Suprapubic skin (tissue), 4 donors: ENCODE measurements at regions not wholly inside any gene's neighbourhood (a gene's known extent, or its start where the extent isn't known, plus 50 kb on each side); places are given as distances from the start of the nearest gene placed in this dataset.
"Not testable (repeated sequence)": the region's sequence is repeated elsewhere in the genome, so short reads cannot be mapped to it uniquely, and the experiment has no call there.

Experiments used
- DNase-seq, 2 donors: peaks; one replicate each; pipeline ENCODE4 v3.0.0-alpha.2; 2019; ENCODE audit warnings: low spot score in 2 of 2
- H3K27ac ChIP-seq: fragments of 200-600 bp; sonication (generic); one replicate; pipeline ENCODE4 v1.5.1; 2019
- H3K27me3 ChIP-seq: fragments of 200-600 bp; sonication (generic); one replicate; pipeline ENCODE4 v1.5.1; 2019
- H3K36me3 ChIP-seq: fragments of 200-600 bp; sonication (generic); one replicate; pipeline ENCODE4 v1.5.1; 2019
- H3K4me1 ChIP-seq: fragments of 200-600 bp; sonication (generic); one replicate; pipeline ENCODE4 v1.5.1; 2019
- H3K4me3 ChIP-seq: fragments of 200-600 bp; sonication (generic); one replicate; pipeline ENCODE4 v1.5.1; 2019; ENCODE audit warnings: mild to moderate bottlenecking
- H3K9me3 ChIP-seq: fragments of 200-600 bp; sonication (generic); one replicate; pipeline ENCODE4 v1.5.1; 2019
- CTCF ChIP-seq, 2 donors: fragments of 200-600 bp in 1 of 2; fragments of 450-650 bp in 1 of 2; sonication (generic) in 1 of 2; IDR thresholded peaks; one replicate each; pipeline ENCODE4 v1.5.1; 2016 to 2019; ENCODE audit warnings: antibody characterized with exemption in 2 of 2, mild to moderate bottlenecking in 1 of 2, moderate library complexity in 1 of 2
- EP300 ChIP-seq: sonication (generic); formaldehyde crosslinking; IDR thresholded peaks from one replicate; pipeline ENCODE4 v1.6.1; 2017; ENCODE audit warnings: antibody characterized with exemption
- POLR2A ChIP-seq, 2 donors: fragments of 450-650 bp; IDR thresholded peaks; one replicate each; pipeline ENCODE4 v1.6.1; 2017; ENCODE audit warnings: antibody characterized with exemption in 2 of 2, mild to moderate bottlenecking in 2 of 2, moderate library complexity in 2 of 2
- POLR2AphosphoS5 ChIP-seq, 3 donors: sonication (generic); formaldehyde crosslinking; IDR thresholded peaks; one replicate each; pipeline ENCODE4 v1.6.1; 2017; ENCODE audit warnings: antibody characterized with exemption in 3 of 3
- WGBS: methylation state at CpG from one replicate; pipeline ENCODE4 v1.1.5; 2018; 5-methylcytosine and 5-hydroxymethylcytosine counted together

GRCh38 chr12:126268222-126268621 is 1203.0 kb downstream of the AACS start:
- H3K27me3 ChIP-seq = no peaks in the 10 kb centered on the region
- TF ChIP-seq POLR2A (IDR thresholded peaks at IDR 0.05) = no peak
- TF ChIP-seq CTCF (IDR thresholded peaks at IDR 0.05) = no peak
- TF ChIP-seq POLR2AphosphoS5 (IDR thresholded peaks at IDR 0.05) = no peak
- no peak for TF ChIP-seq EP300
- no peaks in the 10 kb centered on the region for H3K4me1 ChIP-seq
- WGBS = 87% methylated on average over 4 of the region's 4 CpGs
- no peak for DNase-seq
- no peaks in the 10 kb centered on the region for H3K36me3 ChIP-seq
- no peak overlapping the region for H3K27ac ChIP-seq
- no peaks in the 10 kb centered on the region for H3K9me3 ChIP-seq
- H3K4me3 ChIP-seq = no peak overlapping the region

- Histone ChIP-seq H3K36me3 (no peaks in the 10 kb centered on the region), H3K4me3 (no peak overlapping the region), H3K4me1 (no peaks in the 10 kb centered on the region), H3K27me3 (no peaks in the 10 kb centered on the region), H3K27ac (no peak overlapping the region), H3K9me3 (no peaks in the 10 kb centered on the region)
- no peak for TF ChIP-seq CTCF (IDR thresholded peaks at IDR 0.05)
- 63% methylated on average over 3 of the region's 3 CpGs for WGBS
- DNase-seq = no peak
Measured at GRCh38 chr12:126271159-126271558, 1205.9 kb downstream of the AACS start.

- 72% methylated on average over 4 of the region's 4 CpGs for WGBS
- Histone ChIP-seq H3K27ac (no peak overlapping the region), H3K27me3 (no peaks in the 10 kb centered on the region), H3K4me3 (no peak overlapping the region), H3K4me1 (no peaks in the 10 kb centered on the region), H3K9me3 (no peaks in the 10 kb centered on the region), H3K36me3 (no peaks in the 10 kb centered on the region)
- TF ChIP-seq EP300 = no peak
- no peak for DNase-seq
Measured at GRCh38 chr12:126282691-126283090, 1217.5 kb downstream of the AACS start.

- no peak for DNase-seq
- no peak overlapping the region for H3K27ac ChIP-seq
- WGBS = 75% methylated on average over 1 of the region's 1 CpG
- H3K4me1 ChIP-seq = no peaks in the 10 kb centered on the region
- H3K4me3 ChIP-seq = no peak overlapping the region
- peaks cover 3% of the 10 kb centered on the region for H3K9me3 ChIP-seq
- no peaks in the 10 kb centered on the region for H3K27me3 ChIP-seq
- no peak for TF ChIP-seq POLR2A (IDR thresholded peaks at IDR 0.05)
- no peak for TF ChIP-seq CTCF (IDR thresholded peaks at IDR 0.05)
- no peak for TF ChIP-seq EP300
- TF ChIP-seq POLR2AphosphoS5 (IDR thresholded peaks at IDR 0.05) = no peak
- H3K36me3 ChIP-seq = no peaks in the 10 kb centered on the region
Measured at GRCh38 chr12:126286203-126286602, 1221.0 kb downstream of the AACS start.

GRCh38 chr12:126290456-126290855 is 1225.2 kb downstream of the AACS start:
- H3K27ac ChIP-seq = no peak overlapping the region
- DNase-seq = no peak
- TF ChIP-seq POLR2AphosphoS5 (IDR thresholded peaks at IDR 0.05) (no peak), CTCF (IDR thresholded peaks at IDR 0.05) (no peak), POLR2A (IDR thresholded peaks at IDR 0.05) (no peak), EP300 (no peak)
- no peak overlapping the region for H3K4me3 ChIP-seq
- no peaks in the 10 kb centered on the region for H3K4me1 ChIP-seq
- H3K9me3 ChIP-seq = peaks cover 11% of the 10 kb centered on the region
- no peaks in the 10 kb centered on the region for H3K36me3 ChIP-seq
- no peaks in the 10 kb centered on the region for H3K27me3 ChIP-seq

- DNase-seq, H3K4me1 ChIP-seq, H3K27me3 ChIP-seq, H3K4me3 ChIP-seq, H3K36me3 ChIP-seq, H3K27ac ChIP-seq: not testable (repeated sequence)
- H3K9me3 ChIP-seq = peaks cover 11% of the 10 kb centered on the region
- WGBS = 82% methylated on average over 3 of the region's 3 CpGs
Measured at GRCh38 chr12:126291987-126292386, 1226.8 kb downstream of the AACS start.
